ENCODE measurements at regions not wholly inside any gene's neighbourhood (a gene's known extent, or its start where the extent isn't known, plus 50 kb on each side); places are given as distances from the start of the nearest gene placed in this dataset.

- no peak for TF ChIP-seq CTCF (IDR thresholded peaks at IDR 0.05; ENCODE audit: control insufficient read depth, extremely low read depth, insufficient read depth)
- H3K4me3 ChIP-seq (ENCODE audit: low read depth, low read length): no peak overlapping the region
- DNase-seq (ENCODE audit: low read depth): no peak
These were observed 436.9 kb upstream of the MARCKS start for GRCh38 chr6:113420290-113420689.

DNA sequence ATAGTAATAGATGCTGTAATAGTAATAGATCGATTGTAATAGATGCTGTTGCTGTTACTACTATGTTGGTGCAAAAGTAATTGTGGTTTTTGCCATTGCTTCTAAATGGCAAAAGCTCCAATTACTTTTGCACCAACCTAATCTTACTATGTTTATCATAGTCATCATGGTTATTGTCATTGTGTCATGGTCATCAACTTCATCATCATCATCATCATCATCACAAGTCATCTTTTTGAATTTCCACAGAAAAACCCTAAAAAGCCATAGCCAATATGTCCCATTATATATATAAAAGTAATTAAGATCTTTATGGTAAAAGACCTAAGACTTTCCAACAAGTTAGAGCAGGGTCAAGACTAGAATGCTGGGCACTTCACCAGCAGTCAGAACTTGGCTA, 435.1 kb upstream of the MARCKS start:
- DNase-seq (ENCODE audit: low read depth): no peak
- no peak for TF ChIP-seq CTCF (IDR thresholded peaks at IDR 0.05; ENCODE audit: control insufficient read depth, extremely low read depth, insufficient read depth)
- no peak overlapping the region for H3K4me3 ChIP-seq (ENCODE audit: low read depth, low read length)

DNA sequence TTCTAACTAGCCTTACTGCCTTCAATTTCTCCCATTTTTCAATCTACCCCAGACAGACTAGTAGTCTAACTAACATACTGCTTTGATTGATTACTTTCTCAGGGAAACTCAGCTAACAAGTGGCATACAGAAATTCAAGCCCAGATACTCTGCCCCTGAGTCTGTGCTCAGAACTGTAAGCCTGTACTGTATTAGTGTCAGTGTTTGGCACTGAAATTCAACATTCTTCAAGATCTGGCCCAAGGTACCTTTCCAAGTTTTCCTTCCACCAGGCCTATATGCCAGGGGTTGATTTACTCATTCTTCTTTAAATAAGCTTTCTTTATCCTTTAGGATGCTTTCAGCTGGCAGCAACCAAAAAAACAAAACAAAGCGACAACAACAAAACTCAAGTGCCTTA, 433.2 kb upstream of the MARCKS start:
- no peak overlapping the region for H3K4me3 ChIP-seq (ENCODE audit: low read depth, low read length)
- DNase-seq (ENCODE audit: low read depth): no peak
- TF ChIP-seq CTCF (IDR thresholded peaks at IDR 0.05; ENCODE audit: control insufficient read depth, extremely low read depth, insufficient read depth): no peak

DNA sequence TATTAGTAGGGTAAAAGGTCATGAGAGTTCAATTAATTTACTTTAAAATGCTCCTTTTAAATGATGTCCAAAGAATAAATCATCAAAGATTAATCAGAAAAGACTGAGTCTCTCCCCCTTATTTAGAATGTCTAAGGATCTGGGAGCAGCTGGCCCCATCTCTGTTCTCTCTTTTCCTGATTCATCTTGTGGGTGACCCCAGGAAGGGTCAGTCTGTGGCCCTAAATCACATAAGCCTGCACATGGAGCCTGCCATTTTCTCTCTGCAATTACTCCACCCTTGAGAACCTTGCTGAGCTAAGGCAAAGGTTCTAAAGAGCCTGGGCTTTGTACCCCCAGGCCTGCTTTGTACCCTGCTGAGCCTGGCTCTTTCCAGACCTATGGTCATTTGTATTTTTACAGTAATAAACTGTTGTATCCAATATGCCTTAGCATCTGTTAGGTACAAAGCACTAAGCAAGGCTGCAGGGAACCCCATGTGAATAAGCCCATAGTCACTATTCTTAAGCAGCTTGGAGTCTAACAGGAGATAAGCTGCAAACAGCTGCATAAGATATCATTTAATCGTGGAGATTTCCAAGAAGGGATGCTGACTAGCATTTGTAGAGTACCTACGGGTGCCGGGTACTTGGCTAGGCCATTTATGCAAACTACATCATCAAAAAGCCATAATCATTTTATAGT, 431.0 kb upstream of the MARCKS start:
- no peak overlapping the region for H3K4me3 ChIP-seq (ENCODE audit: low read depth, low read length)
- no peak for DNase-seq (ENCODE audit: low read depth)
- no peak for TF ChIP-seq CTCF (IDR thresholded peaks at IDR 0.05; ENCODE audit: control insufficient read depth, extremely low read depth, insufficient read depth)

DNA sequence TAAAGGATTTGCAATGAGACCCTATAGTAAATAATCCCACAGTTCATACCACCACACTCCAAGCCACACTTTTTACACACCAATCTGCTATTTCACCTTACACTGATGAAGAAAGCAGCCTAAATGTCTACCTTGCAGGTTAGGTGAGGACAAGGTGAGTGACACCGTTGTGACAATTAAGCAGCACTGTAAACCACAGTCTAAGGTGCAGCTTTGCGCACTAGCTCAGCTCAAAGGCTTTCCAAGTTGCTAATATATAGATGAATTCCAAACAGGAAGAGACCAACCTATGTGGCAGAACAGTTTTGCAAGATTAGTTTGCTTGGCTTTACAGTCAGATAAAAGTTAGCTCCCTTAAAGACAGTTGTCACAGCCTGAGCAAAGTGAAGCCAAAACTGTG, 429.5 kb upstream of the MARCKS start:
- no peak overlapping the region for H3K4me3 ChIP-seq (ENCODE audit: low read depth, low read length)
- DNase-seq (ENCODE audit: low read depth): no peak
- no peak for TF ChIP-seq CTCF (IDR thresholded peaks at IDR 0.05; ENCODE audit: control insufficient read depth, extremely low read depth, insufficient read depth)

DNA sequence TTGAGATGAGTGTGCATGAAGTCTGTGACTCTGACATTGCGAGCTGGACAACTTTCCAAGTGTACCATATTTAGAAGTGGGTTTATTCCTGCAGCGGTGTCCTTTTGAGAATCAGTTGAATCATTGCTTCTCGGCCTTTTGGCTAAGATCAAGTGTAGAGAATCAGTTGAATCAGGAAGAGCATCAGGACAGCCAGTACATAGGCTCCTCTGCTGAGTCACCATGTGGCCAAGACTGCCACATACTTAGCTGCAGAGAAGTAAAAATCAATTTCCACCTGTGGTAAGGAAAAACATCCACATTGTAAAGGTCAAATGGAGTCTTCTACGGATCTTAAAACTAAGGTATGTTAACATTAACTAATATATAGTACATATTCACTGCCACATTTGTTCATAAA, 428.4 kb upstream of the MARCKS start:
- no peak overlapping the region for H3K4me3 ChIP-seq (ENCODE audit: low read depth, low read length)
- DNase-seq (ENCODE audit: low read depth): no peak
- no peak for TF ChIP-seq CTCF (IDR thresholded peaks at IDR 0.05; ENCODE audit: control insufficient read depth, extremely low read depth, insufficient read depth)
